SK-N-SH (cell line): ENCODE measurements at regions not wholly inside any gene's neighbourhood (a gene's known extent, or its start where the extent isn't known, plus 50 kb on each side); places are given as distances from the start of the nearest gene placed in this dataset.
"Not testable (repeated sequence)": the region's sequence is repeated elsewhere in the genome, so short reads cannot be mapped to it uniquely, and the experiment has no call there.

Source experiments
- ELF1 ChIP-seq: IDR thresholded peaks from 2 replicates; pipeline ENCODE4 v1.4.0; 2012
- EP300 ChIP-seq, 2 experiments: IDR thresholded peaks; 2 replicates each; pipeline versions ENCODE4 v1.4.0 to v1.6.1; 2012; ENCODE audit warnings: borderline replicate concordance in 1 of 2, low read depth in 1 of 2, low read length in 1 of 2
- EZH2phosphoT487 ChIP-seq: fragments of 200-600 bp; sonication (generic); IDR thresholded peaks from 2 replicates; pipeline ENCODE4 v1.6.1; 2017; ENCODE audit warnings: low read depth, mixed run types, mild to moderate bottlenecking, antibody characterized with exemption, moderate library complexity, borderline replicate concordance
- JUND ChIP-seq: IDR thresholded peaks from 2 replicates; pipeline ENCODE4 v1.4.0; 2012
- MXI1 ChIP-seq: IDR thresholded peaks from 2 replicates; pipeline ENCODE4 v1.6.1; 2012; ENCODE audit warnings: mild to moderate bottlenecking, low read depth, low read length, improper control_type of control experiment
- NFIC ChIP-seq: IDR thresholded peaks from 2 replicates; pipeline ENCODE4 v1.4.0; 2012; ENCODE audit warnings: borderline replicate concordance
- POLR2AphosphoS5 ChIP-seq: IDR thresholded peaks from 2 replicates; pipeline ENCODE4 v1.6.1; 2012; ENCODE audit warnings: low read depth, low read length
- RAD21 ChIP-seq: IDR thresholded peaks from 2 replicates; pipeline ENCODE4 v1.6.1; 2012; ENCODE audit warnings: mild to moderate bottlenecking, low read length
- RXRA ChIP-seq: IDR thresholded peaks from 2 replicates; pipeline ENCODE4 v1.4.0; 2012; ENCODE audit warnings: low read depth, mild to moderate bottlenecking, borderline replicate concordance
- TF ChIP-seq, protein P1 (sequence below): fragments of 150-350 bp; IDR thresholded peaks from 2 replicates; pipeline ENCODE4 v1.6.1; 2016; ENCODE audit warnings: mild to moderate bottlenecking, low read depth, low read length
- TF ChIP-seq, protein P2 (sequence below): fragments of 200-600 bp; sonication (generic); IDR thresholded peaks from 2 replicates; pipeline ENCODE4 v1.6.1; 2017; ENCODE audit warnings: antibody characterized with exemption, mild to moderate bottlenecking, moderate library complexity
- TF ChIP-seq, protein P3 (sequence below): fragments of 150-350 bp; IDR thresholded peaks from 2 replicates; pipeline ENCODE4 v1.6.1; 2017; ENCODE audit warnings: antibody characterized with exemption, low read length, low read depth, borderline replicate concordance
- TF ChIP-seq, protein P4 (sequence below): IDR thresholded peaks from 2 replicates; pipeline ENCODE4 v1.4.0; 2012; ENCODE audit warnings: low read depth, borderline replicate concordance

DNA sequence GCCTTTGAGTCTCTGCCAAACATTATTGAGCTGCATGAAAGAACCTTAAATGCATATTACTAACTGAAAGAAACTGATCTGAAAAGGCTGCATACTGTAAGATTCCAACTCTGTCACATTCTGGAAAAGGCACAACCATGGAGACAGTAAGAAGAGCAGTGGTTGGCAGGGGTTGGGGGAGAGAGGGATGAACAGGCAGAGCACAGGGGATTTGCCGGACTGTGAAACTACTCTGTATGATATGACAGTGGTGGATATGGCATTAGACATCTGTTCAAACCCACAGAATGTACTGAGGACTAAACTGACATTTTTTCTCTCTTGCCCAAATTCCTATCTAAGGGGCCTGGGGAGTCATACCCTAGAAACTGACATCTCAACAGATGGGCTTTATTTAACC lies 138.4 kb downstream of the KCNJ12 start:
- TF ChIP-seq, protein P1, sequence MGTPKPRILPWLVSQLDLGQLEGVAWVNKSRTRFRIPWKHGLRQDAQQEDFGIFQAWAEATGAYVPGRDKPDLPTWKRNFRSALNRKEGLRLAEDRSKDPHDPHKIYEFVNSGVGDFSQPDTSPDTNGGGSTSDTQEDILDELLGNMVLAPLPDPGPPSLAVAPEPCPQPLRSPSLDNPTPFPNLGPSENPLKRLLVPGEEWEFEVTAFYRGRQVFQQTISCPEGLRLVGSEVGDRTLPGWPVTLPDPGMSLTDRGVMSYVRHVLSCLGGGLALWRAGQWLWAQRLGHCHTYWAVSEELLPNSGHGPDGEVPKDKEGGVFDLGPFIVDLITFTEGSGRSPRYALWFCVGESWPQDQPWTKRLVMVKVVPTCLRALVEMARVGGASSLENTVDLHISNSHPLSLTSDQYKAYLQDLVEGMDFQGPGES: not testable (repeated sequence)
- TF ChIP-seq, protein P2, sequence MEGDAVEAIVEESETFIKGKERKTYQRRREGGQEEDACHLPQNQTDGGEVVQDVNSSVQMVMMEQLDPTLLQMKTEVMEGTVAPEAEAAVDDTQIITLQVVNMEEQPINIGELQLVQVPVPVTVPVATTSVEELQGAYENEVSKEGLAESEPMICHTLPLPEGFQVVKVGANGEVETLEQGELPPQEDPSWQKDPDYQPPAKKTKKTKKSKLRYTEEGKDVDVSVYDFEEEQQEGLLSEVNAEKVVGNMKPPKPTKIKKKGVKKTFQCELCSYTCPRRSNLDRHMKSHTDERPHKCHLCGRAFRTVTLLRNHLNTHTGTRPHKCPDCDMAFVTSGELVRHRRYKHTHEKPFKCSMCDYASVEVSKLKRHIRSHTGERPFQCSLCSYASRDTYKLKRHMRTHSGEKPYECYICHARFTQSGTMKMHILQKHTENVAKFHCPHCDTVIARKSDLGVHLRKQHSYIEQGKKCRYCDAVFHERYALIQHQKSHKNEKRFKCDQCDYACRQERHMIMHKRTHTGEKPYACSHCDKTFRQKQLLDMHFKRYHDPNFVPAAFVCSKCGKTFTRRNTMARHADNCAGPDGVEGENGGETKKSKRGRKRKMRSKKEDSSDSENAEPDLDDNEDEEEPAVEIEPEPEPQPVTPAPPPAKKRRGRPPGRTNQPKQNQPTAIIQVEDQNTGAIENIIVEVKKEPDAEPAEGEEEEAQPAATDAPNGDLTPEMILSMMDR: not testable (repeated sequence)
- not testable (repeated sequence) for TF ChIP-seq EZH2phosphoT487; NFIC; EP300 (IDR thresholded peaks at IDR 0.05; ENCODE audit: borderline replicate concordance in 1 of 2, low read depth in 1 of 2, low read length in 1 of 2); POLR2AphosphoS5; MXI1; RAD21; ELF1; JUND; RXRA
- TF ChIP-seq, protein P3, sequence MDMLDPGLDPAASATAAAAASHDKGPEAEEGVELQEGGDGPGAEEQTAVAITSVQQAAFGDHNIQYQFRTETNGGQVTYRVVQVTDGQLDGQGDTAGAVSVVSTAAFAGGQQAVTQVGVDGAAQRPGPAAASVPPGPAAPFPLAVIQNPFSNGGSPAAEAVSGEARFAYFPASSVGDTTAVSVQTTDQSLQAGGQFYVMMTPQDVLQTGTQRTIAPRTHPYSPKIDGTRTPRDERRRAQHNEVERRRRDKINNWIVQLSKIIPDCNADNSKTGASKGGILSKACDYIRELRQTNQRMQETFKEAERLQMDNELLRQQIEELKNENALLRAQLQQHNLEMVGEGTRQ: not testable (repeated sequence)
- TF ChIP-seq, protein P4, sequence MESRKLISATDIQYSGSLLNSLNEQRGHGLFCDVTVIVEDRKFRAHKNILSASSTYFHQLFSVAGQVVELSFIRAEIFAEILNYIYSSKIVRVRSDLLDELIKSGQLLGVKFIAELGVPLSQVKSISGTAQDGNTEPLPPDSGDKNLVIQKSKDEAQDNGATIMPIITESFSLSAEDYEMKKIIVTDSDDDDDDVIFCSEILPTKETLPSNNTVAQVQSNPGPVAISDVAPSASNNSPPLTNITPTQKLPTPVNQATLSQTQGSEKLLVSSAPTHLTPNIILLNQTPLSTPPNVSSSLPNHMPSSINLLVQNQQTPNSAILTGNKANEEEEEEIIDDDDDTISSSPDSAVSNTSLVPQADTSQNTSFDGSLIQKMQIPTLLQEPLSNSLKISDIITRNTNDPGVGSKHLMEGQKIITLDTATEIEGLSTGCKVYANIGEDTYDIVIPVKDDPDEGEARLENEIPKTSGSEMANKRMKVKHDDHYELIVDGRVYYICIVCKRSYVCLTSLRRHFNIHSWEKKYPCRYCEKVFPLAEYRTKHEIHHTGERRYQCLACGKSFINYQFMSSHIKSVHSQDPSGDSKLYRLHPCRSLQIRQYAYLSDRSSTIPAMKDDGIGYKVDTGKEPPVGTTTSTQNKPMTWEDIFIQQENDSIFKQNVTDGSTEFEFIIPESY: not testable (repeated sequence)
